Caco-2 (cell line): ENCODE measurements at regions not wholly inside any gene's neighbourhood (a gene's known extent, or its start where the extent isn't known, plus 50 kb on each side); places are given as distances from the start of the nearest gene placed in this dataset.
A peak's percentile ranks its signal among the peaks of the same experiment; 100 is the strongest.

Experiments used
- BruUV-seq: library from RNA; stranded (reverse); fragments of 400-500 nt; replicated peaks from 2 replicates; lab custom pipeline; 2021; lab: Mats Ljungman, UMichigan
- CTCF ChIA-PET: fragments of 300-600 bp; sonication (Branson Sonifier 250); formaldehyde crosslinking; loops from one replicate; lab custom pipeline; 2022; ENCODE audit warnings: antibody characterized with exemption; lab: Charles Lee
- POLR2A ChIA-PET: fragments of 300-600 bp; sonication (Branson Sonifier 250); formaldehyde crosslinking; loops from one replicate; lab custom pipeline; 2022; ENCODE audit warnings: antibody characterized with exemption; lab: Charles Lee
- DNase-seq, 2 experiments: peaks; one replicate each; pipeline versions ENCODE4 v3.0.0 to v3.0.0-alpha.2; 2020 to 2022
- H3K27me3 ChIP-seq: replicated peaks from 2 replicates; pipeline ENCODE4 v1.6.0; 2011; ENCODE audit warnings: low read length; ENCODE audit not compliant: control insufficient read depth, insufficient read depth
- H3K36me3 ChIP-seq: 2 replicates; pipeline ENCODE4 v1.5.1; 2011; ENCODE audit warnings: low read length; ENCODE audit not compliant: control insufficient read depth, insufficient read depth
- H3K4me1 ChIP-seq: fragments of 250-450 bp; sonication (Bioruptor Pico); 2 replicates; pipeline ENCODE4 v1.5.1; 2020; ENCODE audit warnings: mild to moderate bottlenecking
- H3K4me3 ChIP-seq: 2 replicates; pipeline ENCODE4 v1.5.1; 2011; ENCODE audit warnings: low read depth, mild to moderate bottlenecking, control low read depth, low read length
- H3K9me3 ChIP-seq: fragments of 250-450 bp; sonication (Bioruptor Pico); 2 replicates; pipeline ENCODE4 v1.5.1; 2020; ENCODE audit warnings: mild to moderate bottlenecking, moderate library complexity
- H3K27ac Mint-ChIP-seq: one replicate; pipeline ENCODE4 v1.8.0; 2022; ENCODE audit warnings: mixed read lengths; ENCODE audit not compliant: unreplicated experiment
- H3K27me3 Mint-ChIP-seq: one replicate; pipeline ENCODE4 v1.8.0; 2022; ENCODE audit warnings: mixed read lengths; ENCODE audit not compliant: insufficient read depth, unreplicated experiment
- H3K36me3 Mint-ChIP-seq: one replicate; pipeline ENCODE4 v1.8.0; 2022; ENCODE audit warnings: mild to moderate bottlenecking, mixed read lengths; ENCODE audit not compliant: insufficient read depth, unreplicated experiment
- H3K4me1 Mint-ChIP-seq: one replicate; pipeline ENCODE4 v1.8.0; 2022; ENCODE audit warnings: low read depth, mixed read lengths; ENCODE audit not compliant: unreplicated experiment
- H3K4me3 Mint-ChIP-seq: one replicate; pipeline ENCODE4 v1.8.0; 2022; ENCODE audit warnings: mild to moderate bottlenecking, moderate library complexity, mixed read lengths; ENCODE audit not compliant: unreplicated experiment
- H3K9me3 Mint-ChIP-seq: one replicate; pipeline ENCODE4 v1.8.0; 2022; ENCODE audit warnings: mixed read lengths; ENCODE audit not compliant: unreplicated experiment
- intact Hi-C: fragments of 100-400 bp; cut with micrococcal nuclease; formaldehyde crosslinking; loops from one replicate; pipeline ENCODE4 v1.10.0; 2022; ENCODE audit not compliant: unreplicated experiment
- TF ChIP-seq, protein P1 (sequence below), 2 experiments: fragments of 200-600 bp in 1 of 2; IDR thresholded peaks; 1 replicate in 1 of 2; 2 replicates in 1 of 2; pipeline versions ENCODE4 v1.5.1 to v1.8.0; 2011 to 2022; ENCODE audit warnings: antibody characterized with exemption in 1 of 2, control low read depth in 1 of 2, inconsistent platforms in 1 of 2, low read depth in 1 of 2, low read length in 1 of 2, mild to moderate bottlenecking in 1 of 2, moderate library complexity in 1 of 2; ENCODE audit not compliant: insufficient read depth in 1 of 2, severe bottlenecking in 1 of 2, unreplicated experiment in 1 of 2

DNA sequence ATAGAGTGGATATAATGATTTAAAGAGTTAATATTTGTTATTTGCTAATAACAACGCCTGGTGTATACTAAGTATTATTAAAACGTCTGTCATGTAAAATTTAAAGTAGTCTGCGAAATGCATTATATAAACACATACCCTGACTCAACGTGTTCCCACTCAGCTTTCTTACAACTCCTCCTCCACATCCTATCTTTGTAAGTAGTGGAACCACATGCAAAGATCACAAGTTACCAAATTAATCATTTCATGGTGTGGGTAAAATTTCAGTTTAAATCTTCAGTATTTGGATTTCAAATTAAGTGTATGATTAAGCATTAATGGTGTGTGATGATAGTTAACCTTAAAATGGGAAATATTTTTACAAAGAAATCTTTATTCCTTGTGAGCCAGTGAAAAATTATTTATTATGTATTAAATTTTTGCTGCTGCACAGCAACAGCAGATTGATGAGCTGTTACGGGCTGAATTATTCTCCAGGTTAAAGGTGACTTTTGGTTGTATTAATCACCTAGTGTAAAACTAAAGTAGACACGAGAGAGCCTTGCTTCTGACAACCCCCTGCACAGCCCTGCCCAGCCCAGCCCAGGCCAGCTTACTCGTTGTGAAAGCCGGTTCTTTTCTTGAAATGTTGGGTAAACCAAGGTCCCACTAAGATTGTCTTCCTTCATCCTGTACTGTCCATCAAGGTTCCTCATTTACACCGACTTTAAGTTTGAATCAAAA is 373.5 kb downstream of the DTWD2 start:
- H3K36me3 ChIP-seq: no peaks in the 10 kb centered on the region
- no peaks in the 10 kb centered on the region for H3K9me3 ChIP-seq
- no peaks in the 10 kb centered on the region for H3K4me1 Mint-ChIP-seq
- H3K4me3 Mint-ChIP-seq: no peak overlapping the region
- BruUV-seq: no TSS peak
- intact Hi-C loops: loop anchor here (5.0 to 10.0 kb wide), 2 partner anchors 340 to 553 kb away; no protein-coding TSS in a partner anchor
- no peaks in the 10 kb centered on the region for H3K36me3 Mint-ChIP-seq
- ChIA-PET POLR2A (no interaction called here), CTCF (no interaction called here)
- H3K9me3 Mint-ChIP-seq: no peaks in the 10 kb centered on the region
- no peaks in the 10 kb centered on the region for H3K4me1 ChIP-seq
- TF ChIP-seq, protein P1, sequence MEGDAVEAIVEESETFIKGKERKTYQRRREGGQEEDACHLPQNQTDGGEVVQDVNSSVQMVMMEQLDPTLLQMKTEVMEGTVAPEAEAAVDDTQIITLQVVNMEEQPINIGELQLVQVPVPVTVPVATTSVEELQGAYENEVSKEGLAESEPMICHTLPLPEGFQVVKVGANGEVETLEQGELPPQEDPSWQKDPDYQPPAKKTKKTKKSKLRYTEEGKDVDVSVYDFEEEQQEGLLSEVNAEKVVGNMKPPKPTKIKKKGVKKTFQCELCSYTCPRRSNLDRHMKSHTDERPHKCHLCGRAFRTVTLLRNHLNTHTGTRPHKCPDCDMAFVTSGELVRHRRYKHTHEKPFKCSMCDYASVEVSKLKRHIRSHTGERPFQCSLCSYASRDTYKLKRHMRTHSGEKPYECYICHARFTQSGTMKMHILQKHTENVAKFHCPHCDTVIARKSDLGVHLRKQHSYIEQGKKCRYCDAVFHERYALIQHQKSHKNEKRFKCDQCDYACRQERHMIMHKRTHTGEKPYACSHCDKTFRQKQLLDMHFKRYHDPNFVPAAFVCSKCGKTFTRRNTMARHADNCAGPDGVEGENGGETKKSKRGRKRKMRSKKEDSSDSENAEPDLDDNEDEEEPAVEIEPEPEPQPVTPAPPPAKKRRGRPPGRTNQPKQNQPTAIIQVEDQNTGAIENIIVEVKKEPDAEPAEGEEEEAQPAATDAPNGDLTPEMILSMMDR (IDR thresholded peaks at IDR 0.05; ENCODE audit: insufficient read depth in 1 of 2, low read depth in 1 of 2, low read length in 1 of 2, severe bottlenecking in 1 of 2, unreplicated experiment in 1 of 2): no peak
- H3K27me3 ChIP-seq: no peaks in the 10 kb centered on the region
- no peak overlapping the region for H3K27ac Mint-ChIP-seq
- no peak for DNase-seq
- peaks cover 2% of the 10 kb centered on the region for H3K27me3 Mint-ChIP-seq
- no peak overlapping the region for H3K4me3 ChIP-seq

DNA sequence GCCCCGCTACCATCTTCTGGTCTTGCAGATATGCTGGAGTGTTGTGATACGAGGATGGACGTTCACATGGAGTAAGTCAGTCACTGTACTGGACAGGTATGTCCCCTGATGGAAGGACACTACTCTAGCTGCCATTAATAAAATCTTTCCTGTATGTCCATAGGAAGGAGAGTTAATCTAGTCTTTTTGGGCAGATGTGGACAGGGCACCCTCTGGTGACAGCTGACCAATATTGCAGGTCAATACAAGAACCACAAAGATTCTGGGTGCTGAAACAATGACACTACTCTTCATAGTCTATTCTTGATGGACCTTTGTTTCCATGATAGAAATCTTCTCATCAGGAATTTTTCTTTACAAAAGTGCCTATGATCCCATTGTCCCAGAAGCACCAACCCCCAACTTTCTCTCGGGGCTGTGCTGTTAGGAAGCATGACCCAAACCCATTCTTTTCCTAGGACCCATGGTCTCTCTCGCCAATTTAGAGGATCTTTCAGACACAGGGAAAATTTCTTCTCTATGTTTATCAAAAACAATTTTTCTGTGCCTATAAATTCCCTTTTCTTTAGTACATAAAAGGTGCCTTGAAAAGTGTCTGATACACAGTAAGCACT is 376.9 kb downstream of the DTWD2 start:
- no peak overlapping the region for H3K4me3 ChIP-seq
- no peaks in the 10 kb centered on the region for H3K36me3 Mint-ChIP-seq
- no peaks in the 10 kb centered on the region for H3K4me1 ChIP-seq
- H3K4me1 Mint-ChIP-seq: no peaks in the 10 kb centered on the region
- H3K9me3 Mint-ChIP-seq: no peaks in the 10 kb centered on the region
- intact Hi-C loops: loop anchor here (1.0 to 10.0 kb wide), 3 partner anchors 232 to 549 kb away; no protein-coding TSS in a partner anchor
- H3K27me3 ChIP-seq: no peaks in the 10 kb centered on the region
- no peak overlapping the region for H3K27ac Mint-ChIP-seq
- H3K4me3 Mint-ChIP-seq: no peak overlapping the region
- peaks cover 5% of the 10 kb centered on the region for H3K27me3 Mint-ChIP-seq
- ChIA-PET POLR2A (no interaction called here), CTCF (interaction anchor here (0.7 kb wide), 1 partner anchor 32 kb away, joined by 4 read pairs; no protein-coding TSS in a partner anchor)
- H3K9me3 ChIP-seq: no peaks in the 10 kb centered on the region
- no peaks in the 10 kb centered on the region for H3K36me3 ChIP-seq
- peak in 1 of 2 experiments; percentile 30 for DNase-seq
- no TSS peak for BruUV-seq
- TF ChIP-seq, protein P1 (IDR thresholded peaks at IDR 0.05; ENCODE audit: insufficient read depth in 1 of 2, low read depth in 1 of 2, low read length in 1 of 2, severe bottlenecking in 1 of 2, unreplicated experiment in 1 of 2): peak; percentile 59 to 70

DNA sequence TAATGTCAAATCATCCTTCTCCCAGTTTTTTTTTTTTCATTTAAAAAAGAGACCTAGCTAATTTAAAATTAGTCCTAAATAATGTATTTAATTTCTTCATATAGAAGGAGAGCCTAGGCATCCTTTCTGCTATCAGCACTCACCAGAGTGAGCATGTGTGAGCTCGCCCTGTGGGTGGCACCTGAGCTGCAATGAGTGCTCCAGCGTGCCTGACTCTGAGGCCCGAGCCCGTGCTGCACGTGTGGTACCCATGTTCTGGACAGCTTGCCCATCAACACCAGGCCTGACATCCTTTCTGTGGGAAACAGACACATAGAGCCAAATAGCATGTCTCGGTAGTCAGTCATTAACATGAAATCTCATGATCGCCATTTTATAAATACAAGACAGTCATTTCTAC is 381.4 kb downstream of the DTWD2 start:
- intact Hi-C loops: no loop called here

More for the DNA sequence above, 381.4 kb downstream of the DTWD2 start:
- H3K27ac Mint-ChIP-seq: no peak overlapping the region
- no peak overlapping the region for H3K4me3 ChIP-seq
- ChIA-PET CTCF (no interaction called here), POLR2A (no interaction called here)
- H3K27me3 Mint-ChIP-seq: peaks cover 15% of the 10 kb centered on the region
- H3K27me3 ChIP-seq: no peaks in the 10 kb centered on the region
- H3K4me1 ChIP-seq: no peaks in the 10 kb centered on the region
- H3K9me3 Mint-ChIP-seq: no peaks in the 10 kb centered on the region
- TF ChIP-seq, protein P1 (IDR thresholded peaks at IDR 0.05; ENCODE audit: insufficient read depth in 1 of 2, low read depth in 1 of 2, low read length in 1 of 2, severe bottlenecking in 1 of 2, unreplicated experiment in 1 of 2): no peak
- no peaks in the 10 kb centered on the region for H3K9me3 ChIP-seq
- no peak overlapping the region for H3K4me3 Mint-ChIP-seq
- DNase-seq: no peak
- no TSS peak for BruUV-seq
- no peaks in the 10 kb centered on the region for H3K36me3 ChIP-seq
- H3K36me3 Mint-ChIP-seq: no peaks in the 10 kb centered on the region
- H3K4me1 Mint-ChIP-seq: no peaks in the 10 kb centered on the region
